ENCODE measurements at regions not wholly inside any gene's neighbourhood (a gene's known extent, or its start where the extent isn't known, plus 50 kb on each side); places are given as distances from the start of the nearest gene placed in this dataset.
"Not testable (repeated sequence)": the region's sequence is repeated elsewhere in the genome, so short reads cannot be mapped to it uniquely, and the experiment has no call there.

DNA sequence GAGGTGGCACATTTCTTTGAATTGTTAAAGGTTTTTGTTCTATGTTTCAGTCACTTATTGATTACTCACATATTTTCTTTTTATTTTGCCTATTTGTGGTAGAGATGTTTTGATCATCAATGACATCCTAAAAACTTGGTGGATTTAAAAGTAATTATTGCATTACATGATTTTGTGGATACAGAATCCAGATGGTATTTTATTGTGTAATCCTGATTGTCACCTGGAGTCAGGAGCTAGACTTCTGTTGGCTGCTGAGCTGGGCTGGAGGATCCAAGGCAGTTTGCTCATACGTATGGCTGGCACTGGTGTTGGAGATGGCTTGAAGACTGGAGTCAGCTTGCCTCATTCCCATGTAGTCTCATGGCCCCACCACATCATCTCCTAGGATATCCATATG, 1009.6 kb upstream of the PCDH7 start:
- no peak for DNase-seq

DNA sequence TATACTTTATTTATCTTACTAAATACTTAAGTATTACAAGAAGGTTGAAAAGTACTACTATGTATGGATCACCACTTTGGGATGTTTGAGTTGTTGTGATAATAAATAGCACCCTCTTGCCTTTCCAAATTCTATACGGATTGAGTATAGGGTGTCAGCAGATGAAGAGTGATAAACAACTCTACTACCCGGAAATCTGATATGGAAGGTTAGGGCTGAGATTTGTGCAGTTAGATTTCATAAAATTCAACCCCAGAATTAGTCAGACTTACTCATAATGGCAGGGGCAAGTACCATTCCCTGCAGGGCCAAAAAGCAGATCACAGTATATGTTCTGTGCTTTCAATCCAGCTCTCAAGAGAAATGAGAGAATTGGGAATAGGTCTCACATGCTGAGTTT, 1008.9 kb upstream of the PCDH7 start:
- DNase-seq, result no peak

DNA sequence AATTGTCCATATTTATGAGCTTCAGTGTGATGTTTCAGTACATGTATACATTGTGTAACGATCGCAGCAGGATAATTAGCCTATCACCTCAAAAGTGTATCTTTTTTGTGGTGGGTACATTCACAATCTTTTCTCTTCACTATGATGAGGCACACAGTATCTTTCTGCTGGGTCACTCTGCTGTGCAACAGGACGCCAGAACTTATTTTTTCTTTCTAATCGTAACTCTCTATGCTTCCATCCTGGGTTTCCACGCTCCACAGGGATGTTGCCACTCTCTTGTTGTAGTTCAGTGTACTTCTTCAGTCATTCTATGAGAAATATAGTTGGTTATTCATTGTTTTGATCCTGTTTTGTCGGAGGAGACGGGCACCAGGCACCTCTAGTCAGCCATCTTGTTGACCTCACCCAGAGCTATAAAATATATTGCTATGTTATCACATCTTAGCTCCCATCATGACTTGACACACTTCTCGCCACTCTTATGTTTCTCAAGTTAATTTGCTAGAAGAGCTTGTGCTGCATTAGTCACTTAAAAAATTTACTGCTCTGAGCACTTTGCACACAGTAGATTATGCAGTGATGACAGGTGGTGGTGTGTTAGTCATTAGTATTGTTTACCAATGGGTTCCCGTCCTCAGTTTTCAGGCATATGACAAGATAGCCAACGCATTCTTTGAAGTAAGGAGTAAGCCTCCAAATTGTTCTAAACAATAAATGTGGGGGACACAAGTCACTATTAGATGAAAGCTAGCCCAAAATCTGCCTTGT, 1002.7 kb upstream of the PCDH7 start:
- DNase-seq, result no peak

DNA sequence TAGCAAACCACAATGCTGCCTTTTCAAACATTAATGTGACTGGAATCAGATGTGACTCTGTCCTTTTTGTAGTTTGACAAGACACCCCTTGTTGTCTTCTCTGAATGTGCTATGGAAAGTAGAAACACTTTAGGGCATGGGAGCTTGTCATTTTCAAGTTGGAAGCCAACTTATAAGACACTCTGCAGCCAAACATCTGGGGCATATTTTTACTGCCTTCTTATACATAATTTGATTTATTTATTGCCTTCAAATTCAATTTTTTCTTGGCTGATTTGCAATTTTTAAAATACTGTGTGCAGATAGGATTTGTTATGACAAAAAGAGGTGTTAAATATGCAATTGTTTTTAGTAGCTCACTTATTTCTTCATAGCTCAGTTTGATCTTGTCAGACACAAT, 1002.0 kb upstream of the PCDH7 start:
- DNase-seq, result no peak

DNA sequence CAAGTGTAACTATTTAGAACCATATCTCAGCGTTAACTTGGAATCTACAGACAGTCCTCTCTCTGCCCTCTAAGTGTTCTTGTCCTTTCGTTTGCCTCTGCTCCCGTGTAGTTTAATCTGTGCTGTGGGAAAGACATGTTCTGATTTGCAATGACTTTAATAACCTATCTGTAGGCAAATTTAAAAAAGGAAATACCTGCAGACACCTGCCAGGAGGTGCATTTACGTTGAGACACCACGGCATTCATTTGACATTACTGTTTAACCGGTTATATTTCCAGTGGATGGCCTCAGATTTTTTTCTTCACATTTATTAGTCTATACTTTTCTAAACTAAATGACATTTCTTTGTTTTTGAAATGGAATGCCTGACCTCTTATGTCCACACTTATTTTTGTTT, 997.9 kb upstream of the PCDH7 start:
- no peak for DNase-seq

DNA sequence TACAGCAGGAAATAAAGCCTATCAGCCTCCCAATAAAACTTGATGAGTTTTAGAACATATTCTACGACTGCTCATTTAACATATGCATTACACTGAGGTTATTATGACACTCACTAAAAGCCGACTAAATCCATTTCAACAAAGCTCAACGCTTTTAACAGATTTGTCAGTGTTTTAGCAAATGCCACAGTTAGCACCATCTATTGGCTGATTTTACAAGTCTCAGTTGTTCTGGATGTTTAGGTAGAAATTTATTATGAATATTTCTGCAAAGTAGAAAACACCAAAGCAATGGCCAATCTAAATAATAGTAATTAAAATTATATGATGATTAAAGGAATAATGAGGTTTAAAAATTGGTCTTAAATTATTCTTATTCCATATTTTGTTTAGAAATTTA, 993.2 kb upstream of the PCDH7 start:
- DNase-seq, result no peak

DNA sequence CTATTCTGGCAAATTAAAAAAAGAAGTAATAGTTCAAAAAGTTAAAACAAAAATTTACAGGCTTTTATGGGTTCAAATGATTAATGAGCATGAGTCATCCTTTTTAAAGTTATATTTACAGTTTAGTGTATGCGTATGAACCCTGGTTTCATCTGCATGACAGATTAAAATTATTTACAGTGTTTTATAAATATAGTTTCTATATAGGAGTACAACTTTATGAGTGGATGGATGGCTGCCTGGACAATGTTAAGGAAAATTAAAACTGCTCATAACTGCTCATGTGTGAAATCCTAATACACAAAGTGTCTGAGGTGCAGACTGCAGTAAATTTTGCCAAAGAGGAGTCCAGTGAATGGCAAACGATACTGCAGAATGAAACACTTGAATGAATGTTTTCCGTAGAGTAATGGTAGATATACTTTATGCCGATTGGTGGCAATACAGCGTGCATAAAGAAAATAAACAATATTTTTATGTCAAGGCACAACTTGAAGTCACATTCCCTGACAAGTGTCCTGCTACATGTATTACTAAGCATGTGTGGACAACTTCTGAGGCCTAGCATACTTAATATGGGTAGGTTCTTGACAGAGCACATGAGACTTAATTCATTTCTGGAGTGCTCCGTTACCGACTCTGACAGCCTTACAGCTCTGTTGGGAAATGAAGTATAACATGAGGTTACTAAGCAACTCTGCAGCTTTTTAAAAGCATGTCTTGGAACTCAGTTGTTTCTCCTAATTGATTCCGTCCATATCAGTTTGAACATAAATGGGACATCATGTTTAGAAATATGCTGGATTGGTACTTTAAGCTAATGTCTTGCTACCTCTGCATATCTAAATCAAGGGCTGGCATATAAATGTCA, 985.6 kb upstream of the PCDH7 start:
- no peak for DNase-seq

DNA sequence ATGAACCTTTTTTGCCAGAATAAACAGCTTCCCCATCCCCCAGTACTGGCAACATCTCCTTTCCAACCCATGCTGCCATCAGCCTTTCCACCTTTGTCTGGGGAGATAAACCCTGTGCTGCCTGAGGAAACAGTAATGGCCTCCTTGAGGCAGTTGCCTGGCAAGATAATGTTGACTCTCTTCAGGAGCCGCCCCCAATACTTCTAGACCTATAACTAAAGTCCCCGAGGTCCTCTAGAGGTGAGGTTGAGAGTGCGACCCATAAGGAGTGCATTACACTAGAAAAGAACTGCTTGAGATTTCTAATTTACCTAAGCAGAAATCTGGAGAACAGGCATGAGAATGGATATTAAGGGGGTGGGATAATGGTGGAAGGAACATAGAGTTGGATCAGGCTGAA, 963.2 kb upstream of the PCDH7 start:
- DNase-seq, result no peak

DNA sequence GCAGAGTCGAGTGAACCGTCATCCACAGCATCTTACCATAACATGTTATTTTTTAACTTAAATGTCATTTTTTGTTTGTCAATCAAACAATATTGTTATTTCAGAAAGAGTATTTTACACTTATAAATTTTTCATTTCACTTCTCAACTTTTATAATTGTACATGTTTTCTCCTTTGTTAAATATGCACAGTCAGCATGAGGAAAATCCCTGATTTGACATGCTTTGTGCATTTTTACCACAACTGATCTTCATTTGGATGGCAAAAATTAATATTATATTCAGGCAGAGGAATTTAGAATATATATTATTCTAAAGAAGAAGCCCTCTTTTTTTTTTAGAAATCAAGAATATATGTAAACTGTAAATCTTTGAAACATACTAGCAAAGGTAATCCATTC, 958.0 kb upstream of the PCDH7 start:
- no peak for DNase-seq

DNA sequence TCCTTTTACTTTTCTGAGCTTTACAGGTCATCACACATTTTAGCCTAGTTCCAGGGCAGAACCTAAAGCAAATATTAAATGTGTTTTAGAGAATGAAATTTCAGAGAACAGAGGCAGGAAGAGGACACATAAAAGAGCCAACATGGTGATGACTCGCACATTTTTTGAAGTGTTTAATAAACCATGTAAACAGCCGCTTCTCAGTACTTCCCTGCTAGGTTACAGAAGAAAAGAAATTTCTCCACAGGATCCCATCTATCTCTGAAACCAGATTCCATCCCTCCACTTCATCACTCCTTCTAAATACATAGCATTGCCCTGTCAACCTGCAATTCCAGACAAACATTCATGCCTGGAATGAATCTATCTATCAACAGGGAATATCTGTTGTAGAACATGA, 949.5 kb upstream of the PCDH7 start:
- DNase-seq, result no peak

DNA sequence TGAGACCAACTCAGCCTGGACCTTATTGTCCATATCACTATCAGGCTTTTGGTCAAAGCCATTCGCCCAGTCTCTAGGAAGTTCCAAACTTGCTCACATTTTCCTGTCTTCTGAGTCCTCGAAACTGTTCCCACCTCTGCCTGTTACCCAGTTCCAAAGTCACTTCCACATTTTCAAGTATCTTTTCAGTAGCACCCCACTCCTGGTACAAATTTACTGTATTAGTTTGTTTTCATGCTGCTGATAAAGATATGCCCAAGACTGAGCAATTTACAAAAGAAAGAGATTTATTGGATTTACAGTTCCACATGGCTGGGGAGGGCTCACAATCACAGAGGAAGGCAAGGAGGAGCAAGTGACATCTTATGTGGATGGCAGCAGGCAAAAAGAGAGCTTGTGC, 932.0 kb upstream of the PCDH7 start:
- not testable (repeated sequence) for DNase-seq

DNA sequence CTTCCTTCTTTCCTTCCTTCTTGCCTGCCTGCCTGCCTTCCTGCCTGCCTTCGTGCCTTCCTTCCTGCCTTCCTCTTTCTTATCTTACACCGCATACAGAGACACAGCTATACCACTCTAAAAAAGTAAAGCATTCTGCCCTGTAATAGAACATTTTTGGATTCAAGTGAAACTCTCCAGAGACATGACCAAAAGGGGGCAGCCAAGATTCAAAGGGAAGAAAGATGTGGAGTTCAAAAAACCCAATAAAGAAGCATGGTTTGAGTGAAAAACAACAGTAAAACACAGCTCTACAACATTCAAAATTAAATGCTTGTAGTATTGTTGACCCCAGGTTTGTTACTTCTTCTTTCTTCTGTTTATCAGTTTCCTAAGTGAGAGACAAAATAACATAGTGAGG, 914.9 kb upstream of the PCDH7 start:
- DNase-seq, result no peak

DNA sequence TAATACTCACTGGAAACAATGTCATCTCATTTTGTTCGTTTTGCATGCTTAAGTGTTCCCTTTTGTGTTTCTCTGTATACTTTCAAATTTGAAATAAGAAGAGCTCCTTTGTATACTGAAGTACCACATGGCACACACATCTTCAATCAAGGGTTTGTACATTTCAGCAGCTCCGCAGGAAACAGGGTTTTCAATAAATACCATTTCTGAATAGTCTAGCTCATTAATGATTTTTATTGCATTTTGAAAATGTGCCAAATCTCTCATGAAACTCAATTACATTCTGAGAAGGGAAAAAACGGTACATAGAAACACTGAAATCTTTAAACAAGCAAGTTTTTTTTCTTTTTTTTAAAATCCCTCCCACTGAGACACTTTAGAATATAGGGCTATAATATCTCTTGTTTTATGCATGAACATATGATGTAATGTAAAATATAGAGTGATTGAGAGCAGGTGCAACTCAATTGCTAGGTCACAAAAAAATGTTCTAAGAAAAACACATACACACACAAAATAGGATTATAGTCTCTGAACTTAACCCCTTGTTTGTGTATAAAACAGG, 914.2 kb upstream of the PCDH7 start:
- DNase-seq, result no peak

DNA sequence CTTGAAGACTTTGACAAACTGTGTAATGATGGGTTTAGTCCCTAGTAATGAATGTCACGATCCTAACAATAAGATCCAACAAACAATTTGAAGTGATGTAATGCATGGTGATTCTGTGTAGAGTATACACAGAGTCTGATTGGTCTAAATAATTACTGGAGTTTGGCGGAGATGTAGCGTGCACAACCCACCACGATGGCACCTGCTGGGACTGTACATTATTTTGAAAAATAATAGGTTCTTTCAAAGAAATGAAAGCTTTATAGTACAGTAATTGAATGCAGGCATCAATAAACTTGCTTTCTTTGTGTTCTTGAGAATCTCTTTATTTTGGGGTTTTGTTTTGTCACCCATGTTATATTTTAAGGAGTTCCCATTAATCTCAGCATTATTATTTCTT, 902.2 kb upstream of the PCDH7 start:
- no peak for DNase-seq

DNA sequence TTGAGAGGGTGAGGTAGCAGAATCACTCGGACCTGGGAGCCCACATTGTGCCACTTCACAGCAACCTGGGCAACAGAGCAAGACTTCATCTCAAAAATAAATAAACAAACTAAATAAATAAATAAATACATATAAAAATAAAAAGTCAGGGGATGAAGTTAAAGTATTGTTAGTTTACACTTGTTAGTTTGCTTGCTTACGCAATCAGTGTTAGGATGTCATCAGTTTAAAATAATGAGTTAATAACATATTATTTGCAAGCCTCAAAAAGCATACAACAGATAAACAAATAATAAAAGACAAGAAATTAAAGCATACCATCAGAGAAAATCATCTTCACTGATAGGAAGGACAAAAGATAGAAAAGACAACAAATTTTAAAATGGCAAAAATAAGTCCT, 891.1 kb upstream of the PCDH7 start:
- DNase-seq, result no peak

DNA sequence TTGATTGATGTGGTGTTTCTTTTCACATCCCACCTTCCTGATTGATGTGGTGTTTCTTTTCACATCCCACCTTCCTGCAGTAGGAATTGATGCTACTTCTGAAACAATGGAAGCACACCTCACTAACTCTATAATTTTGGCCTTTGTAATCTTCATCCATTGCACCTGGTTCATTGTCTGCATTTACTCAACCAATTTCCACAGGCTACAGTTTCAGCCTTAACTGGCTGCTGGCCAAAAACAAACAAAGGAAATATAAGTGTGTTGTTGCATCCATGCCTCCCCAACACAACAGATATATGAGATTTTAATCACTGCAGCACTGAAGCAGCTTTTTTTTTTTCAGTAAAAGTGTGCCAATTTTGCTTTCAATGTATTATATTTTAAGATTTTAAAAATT, 867.6 kb upstream of the PCDH7 start:
- DNase-seq, result no peak

DNA sequence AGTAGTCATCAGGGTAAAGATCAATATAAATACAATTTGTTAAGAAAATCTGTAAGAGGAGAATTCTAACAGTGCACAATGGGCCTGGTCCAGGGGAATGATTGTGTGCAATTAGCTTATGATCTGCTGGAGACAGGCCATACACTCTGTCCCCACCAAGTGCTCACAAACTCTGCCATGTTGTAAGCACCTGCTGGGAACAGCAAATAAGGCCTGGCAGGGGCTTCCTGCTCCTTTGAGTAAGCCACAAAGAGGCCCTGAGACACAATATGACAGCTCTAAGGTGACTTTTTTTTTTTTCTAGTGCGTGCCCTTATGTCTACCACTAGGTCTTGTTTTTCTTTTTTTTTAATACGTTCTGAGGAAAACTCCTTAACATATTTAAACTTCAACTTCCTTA, 866.3 kb upstream of the PCDH7 start:
- no peak for DNase-seq

DNA sequence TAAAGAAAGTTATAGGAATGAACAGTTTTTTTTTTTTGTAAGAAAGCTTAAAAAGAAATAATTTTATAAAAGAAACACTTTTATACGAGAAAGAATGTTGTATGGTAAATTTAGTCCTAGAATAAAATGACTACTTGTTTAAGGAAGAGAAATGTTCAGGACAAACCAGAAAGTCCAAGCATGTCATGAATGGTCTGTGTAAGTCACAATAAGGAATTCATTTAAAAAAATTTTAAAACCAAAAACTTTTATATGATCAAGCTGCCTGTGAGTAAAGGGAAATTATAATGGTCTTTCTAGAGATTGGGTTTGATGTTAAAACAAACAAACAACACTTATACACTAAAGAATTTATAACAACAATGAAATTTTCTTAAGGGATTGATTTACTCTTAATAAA, 858.9 kb upstream of the PCDH7 start:
- DNase-seq, result no peak

DNA sequence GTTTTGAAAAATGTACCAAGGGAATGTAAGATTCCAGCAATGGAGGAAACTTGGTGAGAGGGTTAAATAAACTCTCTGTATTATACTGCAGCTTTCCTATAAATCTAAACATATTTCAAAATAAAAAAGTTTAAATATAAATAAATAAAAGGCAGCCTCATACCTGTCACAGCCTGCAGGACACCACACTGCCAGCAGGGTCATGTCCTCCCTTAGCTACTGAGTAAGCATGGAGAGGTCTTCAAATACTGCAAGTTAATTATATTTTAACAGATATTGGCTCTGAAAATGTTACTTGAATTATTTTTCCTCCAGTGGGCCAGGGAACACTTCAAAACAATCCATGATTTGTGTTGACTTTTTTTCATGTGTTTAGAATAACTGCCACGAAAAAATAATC, 852.8 kb upstream of the PCDH7 start:
- DNase-seq, result no peak

DNA sequence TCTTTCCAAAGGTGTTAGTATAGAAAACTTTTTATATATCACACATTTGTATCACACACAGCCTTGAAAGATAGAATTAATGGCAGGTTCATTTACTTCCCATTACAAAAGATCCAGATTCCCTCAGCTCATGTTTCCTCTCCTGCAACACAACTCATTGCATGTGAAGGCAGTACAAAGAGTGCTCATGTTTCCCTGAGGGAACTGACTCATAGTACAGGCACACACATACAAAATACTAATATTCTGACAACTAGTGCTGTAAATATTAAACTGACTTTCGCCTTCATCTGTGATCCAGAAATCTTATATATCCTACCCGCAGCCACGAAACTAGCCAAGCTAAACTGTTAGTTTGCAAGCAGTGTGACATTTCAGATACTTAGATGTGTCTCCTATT, 819.8 kb upstream of the PCDH7 start:
- no peak for DNase-seq

DNA sequence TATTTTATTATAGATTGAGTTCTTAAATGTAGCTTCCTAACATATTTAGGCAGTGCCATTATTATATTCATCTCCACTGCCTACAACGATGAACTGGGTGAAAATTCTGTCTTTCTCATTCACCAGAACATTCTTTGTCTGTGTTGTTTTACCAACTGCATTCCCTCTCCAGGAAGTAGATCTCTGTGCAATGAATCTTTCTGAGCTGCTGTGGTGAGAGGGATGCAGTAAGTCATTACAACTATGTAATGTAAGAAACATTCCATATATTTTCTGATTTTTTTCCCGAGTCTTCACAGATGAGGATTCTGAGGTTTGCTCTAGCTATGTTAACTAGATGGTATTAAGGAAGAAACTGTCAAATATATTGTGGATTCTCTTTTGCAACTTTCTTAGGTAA, 811.9 kb upstream of the PCDH7 start:
- no peak for DNase-seq

DNA sequence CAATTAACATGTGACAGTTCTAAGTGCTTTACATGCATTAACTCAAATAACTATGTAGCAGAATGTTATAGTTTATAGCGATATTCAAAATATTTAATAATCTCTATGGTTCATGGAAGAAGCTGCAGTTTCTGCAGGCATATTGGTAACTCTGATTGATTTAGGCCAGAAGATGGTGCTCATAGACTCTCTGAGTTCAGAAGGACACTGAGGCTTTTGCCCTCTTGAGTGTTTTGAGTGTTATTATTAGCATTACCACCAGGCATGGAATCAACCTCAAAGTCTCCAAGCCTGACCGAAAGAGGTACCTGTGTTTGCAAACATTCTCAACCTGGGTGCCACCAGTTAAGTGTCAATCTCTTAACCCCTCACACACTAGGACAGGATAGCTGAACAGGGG, 792.3 kb upstream of the PCDH7 start:
- no peak for DNase-seq

DNA sequence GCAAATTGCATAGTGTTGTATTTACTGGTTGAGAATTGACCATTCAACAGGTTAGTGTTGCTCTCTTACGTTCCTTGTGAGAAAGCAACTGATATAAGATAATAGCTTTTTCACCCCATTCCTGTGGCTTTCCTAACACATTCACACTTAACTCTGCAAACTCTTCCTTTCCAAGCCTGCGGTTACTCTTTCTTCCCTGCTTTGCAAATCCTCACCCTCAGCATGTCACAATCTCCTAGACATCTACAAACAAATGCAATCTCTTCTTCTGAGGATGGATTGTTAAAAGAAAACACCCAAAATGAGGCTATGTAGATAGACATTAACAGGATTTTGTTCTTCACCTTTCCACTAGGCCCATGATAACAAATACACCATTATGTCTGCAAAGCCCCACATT, 771.7 kb upstream of the PCDH7 start:
- DNase-seq, result no peak

DNA sequence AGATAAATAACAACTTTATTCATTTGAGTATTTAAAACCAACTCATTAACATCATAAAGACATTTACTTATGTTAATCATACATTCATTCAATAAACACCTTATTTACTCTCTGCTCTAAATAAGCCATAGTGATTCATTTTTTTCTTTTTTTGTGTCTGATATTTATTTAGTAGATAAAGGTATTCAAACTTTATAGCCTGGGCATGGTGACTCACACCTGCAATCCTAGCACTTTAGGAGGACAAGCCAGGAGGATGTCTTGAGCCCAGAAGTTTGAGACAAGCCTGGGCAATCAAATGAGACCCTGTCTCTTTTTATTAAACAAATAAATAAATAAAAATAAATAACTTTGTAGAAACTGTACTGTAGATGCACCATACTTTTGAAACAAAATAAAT, 771.3 kb upstream of the PCDH7 start:
- DNase-seq, result no peak

All from stimulated activated CD4-positive, alpha-beta T cell treated with anti-CD3 and anti-CD28 coated beads, Interleukin-2, amount 100 ng/mL, for 24 hours (primary cell).